ENCODE measurements at regions not wholly inside any gene's neighbourhood (a gene's known extent, or its start where the extent isn't known, plus 50 kb on each side); places are given as distances from the start of the nearest gene placed in this dataset.
"Not testable (repeated sequence)": the region's sequence is repeated elsewhere in the genome, so short reads cannot be mapped to it uniquely, and the experiment has no call there.

GRCh38 chr11:11004069-11004468 is 146.2 kb upstream of the ZBED5 start:
- DNase-seq (ENCODE audit: low read depth): no peak

GRCh38 chr11:11003226-11003625 is 145.4 kb upstream of the ZBED5 start:
- DNase-seq (ENCODE audit: low read depth): no peak

GRCh38 chr11:11000579-11001283 is 142.9 kb upstream of the ZBED5 start:
- DNase-seq (ENCODE audit: low read depth): no peak

- no peak for DNase-seq (ENCODE audit: low read depth)
Observed at GRCh38 chr11:10998674-10999073, 140.8 kb upstream of the ZBED5 start.

GRCh38 chr11:10996678-10997077 is 138.8 kb upstream of the ZBED5 start:
- no peak for DNase-seq (ENCODE audit: low read depth)

GRCh38 chr11:10993640-10994039 is 135.8 kb upstream of the ZBED5 start:
- DNase-seq (ENCODE audit: low read depth): no peak

- DNase-seq (ENCODE audit: low read depth): no peak
Observed at GRCh38 chr11:10993186-10993585, 135.3 kb upstream of the ZBED5 start.

GRCh38 chr11:10991393-10991792 is 133.5 kb upstream of the ZBED5 start:
- DNase-seq (ENCODE audit: low read depth): no peak

- no peak for DNase-seq (ENCODE audit: low read depth)
Observed at GRCh38 chr11:10990637-10991193, 132.9 kb upstream of the ZBED5 start.

- no peak for DNase-seq (ENCODE audit: low read depth)
Observed at GRCh38 chr11:10990160-10990559, 132.3 kb upstream of the ZBED5 start.

GRCh38 chr11:10986006-10986405 is 128.2 kb upstream of the ZBED5 start:
- DNase-seq (ENCODE audit: low read depth): no peak

- no peak for DNase-seq (ENCODE audit: low read depth)
Observed at GRCh38 chr11:10984742-10985141, 126.9 kb upstream of the ZBED5 start.

GRCh38 chr11:10984250-10984649 is 126.4 kb upstream of the ZBED5 start:
- DNase-seq (ENCODE audit: low read depth): no peak

- DNase-seq (ENCODE audit: low read depth): no peak
Observed at GRCh38 chr11:10982704-10983510, 125.1 kb upstream of the ZBED5 start.

GRCh38 chr11:10979529-10979928 is 121.7 kb upstream of the ZBED5 start:
- no peak for DNase-seq (ENCODE audit: low read depth)

- DNase-seq (ENCODE audit: low read depth): no peak
Observed at GRCh38 chr11:10978198-10978597, 120.3 kb upstream of the ZBED5 start.

- DNase-seq (ENCODE audit: low read depth): no peak
Observed at GRCh38 chr11:10975287-10975721, 117.5 kb upstream of the ZBED5 start.

- no peak for DNase-seq (ENCODE audit: low read depth)
Observed at GRCh38 chr11:10973416-10973815, 115.6 kb upstream of the ZBED5 start.

- no peak for DNase-seq (ENCODE audit: low read depth)
Observed at GRCh38 chr11:10970926-10971325, 113.1 kb upstream of the ZBED5 start.

GRCh38 chr11:10969387-10969786 is 111.5 kb upstream of the ZBED5 start:
- no peak for DNase-seq (ENCODE audit: low read depth)

GRCh38 chr11:10956884-10957283 is 99.0 kb upstream of the ZBED5 start:
- not testable (repeated sequence) for DNase-seq (ENCODE audit: low read depth)

GRCh38 chr11:10955616-10956015 is 97.8 kb upstream of the ZBED5 start:
- no peak for DNase-seq (ENCODE audit: low read depth)

- no peak for DNase-seq (ENCODE audit: low read depth)
Observed at GRCh38 chr11:10954184-10954583, 96.3 kb upstream of the ZBED5 start.
